H1 (cell line): ENCODE measurements at regions not wholly inside any gene's neighbourhood (a gene's known extent, or its start where the extent isn't known, plus 50 kb on each side); places are given as distances from the start of the nearest gene placed in this dataset.

ENCODE experiments used
- CTCF ChIA-PET: fragments of 300-600 bp; sonication (Branson Sonifier 250); formaldehyde crosslinking; loops from one replicate; lab custom pipeline; 2021; ENCODE audit not compliant: partially characterized antibody; lab: Charles Lee
- POLR2A ChIA-PET: fragments of 300-600 bp; sonication (Branson Sonifier 250); formaldehyde crosslinking; loops from one replicate; lab custom pipeline; 2021; ENCODE audit warnings: inconsistent platforms; ENCODE audit not compliant: partially characterized antibody; lab: Charles Lee
- DNase-seq, 2 experiments: peaks; one replicate each; pipeline versions ENCODE4 v3.0.0 to v3.0.0-alpha.2; 2010 to 2022; ENCODE audit warnings: low spot score in 2 of 2, low read depth in 1 of 2, mixed read lengths in 1 of 2
- FAIRE-seq: peaks from 2 replicates; lab custom pipeline; 2011; peaks lifted over from hg19 to GRCh38; lab: Jason Lieb, UNC
- H2AFZ ChIP-seq: 2 replicates; pipeline ENCODE4 v1.8.1; 2012; ENCODE audit warnings: low read length, inconsistent platforms
- H2AK5ac ChIP-seq: 2 replicates; pipeline ENCODE4 v1.6.1; 2013; ENCODE audit warnings: low read depth, low read length
- H2BK120ac ChIP-seq: replicated peaks from 2 replicates; pipeline ENCODE3; 2013; ENCODE audit warnings: low read depth, low read length, inconsistent platforms
- H2BK12ac ChIP-seq: 2 replicates; pipeline ENCODE4 v1.6.1; 2013; ENCODE audit warnings: low read depth, low read length
- H2BK15ac ChIP-seq: 2 replicates; pipeline ENCODE4 v1.6.1; 2013; ENCODE audit warnings: low read length
- H2BK20ac ChIP-seq: 2 replicates; pipeline ENCODE4 v1.6.1; 2013; ENCODE audit warnings: low read length
- H2BK5ac ChIP-seq: 2 replicates; pipeline ENCODE4 v1.6.1; 2013; ENCODE audit warnings: low read depth, low read length
- H3K14ac ChIP-seq: 2 replicates; pipeline ENCODE4 v1.6.1; 2013; ENCODE audit warnings: inconsistent platforms; ENCODE audit not compliant: insufficient read length
- H3K18ac ChIP-seq: 2 replicates; pipeline ENCODE4 v1.6.1; 2013; ENCODE audit warnings: low read length; ENCODE audit errors: extremely low read depth
- H3K23ac ChIP-seq: 2 replicates; pipeline ENCODE4 v1.6.1; 2013; ENCODE audit warnings: inconsistent platforms; ENCODE audit not compliant: insufficient read length
- H3K23me2 ChIP-seq: 2 replicates; pipeline ENCODE4 v1.6.1; 2013; ENCODE audit warnings: low read depth, low read length
- H3K27ac ChIP-seq: 2 replicates; pipeline ENCODE4 v1.6.1; 2011; ENCODE audit warnings: low read depth, low read length, inconsistent platforms
- H3K27me3 ChIP-seq, 4 experiments: replicated peaks in 1 of 4; 1 replicate in 1 of 4; 2 replicates in 3 of 4; pipeline versions ENCODE4 v1.6.1 to v1.8.1; 2011 to 2013; ENCODE audit warnings: low read length in 3 of 4, mild to moderate bottlenecking in 3 of 4, inconsistent platforms in 2 of 4, mixed read lengths in 2 of 4, moderate library complexity in 1 of 4; ENCODE audit not compliant: control insufficient read depth in 3 of 4, insufficient read depth in 3 of 4; ENCODE audit errors: extremely low read depth in 1 of 4
- H3K36me3 ChIP-seq, 4 experiments: 2 replicates each; pipeline versions ENCODE4 v1.6.1 to v1.8.1; 2011 to 2013; ENCODE audit warnings: mild to moderate bottlenecking in 4 of 4, low read length in 3 of 4, moderate library complexity in 2 of 4, control low read depth in 1 of 4, inconsistent platforms in 1 of 4; ENCODE audit not compliant: insufficient read depth in 4 of 4, control insufficient read depth in 2 of 4
- H3K4ac ChIP-seq: replicated peaks from 2 replicates; pipeline ENCODE3; 2013; ENCODE audit warnings: low read length, low read depth, mixed read lengths, inconsistent platforms; ENCODE audit not compliant: insufficient read length
- H3K4me1 ChIP-seq, 4 experiments: replicated peaks in 1 of 4; 1 replicate in 1 of 4; 2 replicates in 3 of 4; pipeline versions ENCODE4 v1.6.1 to v1.8.1; 2011 to 2013; ENCODE audit warnings: low read length in 3 of 4, inconsistent platforms in 2 of 4, mixed read lengths in 1 of 4; ENCODE audit not compliant: insufficient read depth in 4 of 4, control insufficient read depth in 3 of 4
- H3K4me2 ChIP-seq, 2 experiments: 2 replicates each; pipeline versions ENCODE4 v1.6.1 to v1.8.1; 2011 to 2013; ENCODE audit warnings: low read depth in 2 of 2, low read length in 2 of 2, control low read depth in 1 of 2, inconsistent platforms in 1 of 2, mild to moderate bottlenecking in 1 of 2; ENCODE audit not compliant: insufficient read depth in 1 of 2
- H3K4me3 ChIP-seq, 4 experiments: fragments of 200-600, 300-600 bp in 1 of 4; sonication (generic), shearing (Covaris generic), sonication (Bioruptor Twin) in 1 of 4; 2 replicates each; pipeline versions ENCODE4 v1.5.1 to v1.8.1; 2011 to 2016; ENCODE audit warnings: low read length in 4 of 4, low read depth in 3 of 4, control low read depth in 2 of 4, inconsistent platforms in 2 of 4, mild to moderate bottlenecking in 2 of 4, mixed read lengths in 1 of 4, moderate library complexity in 1 of 4; ENCODE audit not compliant: insufficient read depth in 2 of 4; ENCODE audit errors: extremely low read depth in 1 of 4
- H3K56ac ChIP-seq: replicated peaks from 2 replicates; pipeline ENCODE3; 2013; ENCODE audit warnings: low read depth, mild to moderate bottlenecking, mixed read lengths, low read length, inconsistent platforms; ENCODE audit not compliant: insufficient read length
- H3K79me1 ChIP-seq: 2 replicates; pipeline ENCODE4 v1.6.1; 2013; ENCODE audit warnings: low read depth, low read length, control low read depth
- H3K79me2 ChIP-seq, 2 experiments: 2 replicates each; pipeline versions ENCODE4 v1.6.1 to v1.8.1; 2012 to 2013; ENCODE audit warnings: low read length in 2 of 2, mild to moderate bottlenecking in 2 of 2, inconsistent platforms in 1 of 2; ENCODE audit not compliant: insufficient read depth in 2 of 2, control insufficient read depth in 1 of 2
- H3K9ac ChIP-seq, 4 experiments: replicated peaks in 1 of 4; 1 replicate in 1 of 4; 2 replicates in 3 of 4; pipeline versions ENCODE4 v1.6.1 to v1.8.1; 2011 to 2013; ENCODE audit warnings: low read depth in 3 of 4, low read length in 3 of 4, control low read depth in 2 of 4, mild to moderate bottlenecking in 2 of 4, moderate library complexity in 2 of 4, inconsistent platforms in 1 of 4; ENCODE audit errors: extremely low read depth in 1 of 4
- H3K9me3 ChIP-seq, 2 experiments: 2 replicates each; pipeline versions ENCODE4 v1.6.1 to v1.8.1; 2012 to 2013; ENCODE audit warnings: mild to moderate bottlenecking in 2 of 2, moderate library complexity in 2 of 2, control low read depth in 1 of 2, inconsistent platforms in 1 of 2, low read depth in 1 of 2, low read length in 1 of 2, mixed read lengths in 1 of 2; ENCODE audit not compliant: insufficient read depth in 2 of 2
- H4K20me1 ChIP-seq, 2 experiments: replicated peaks in 1 of 2; 2 replicates each; pipeline versions ENCODE3 to v1.8.1; 2011 to 2013; ENCODE audit warnings: inconsistent platforms in 2 of 2, low read length in 2 of 2, mild to moderate bottlenecking in 1 of 2; ENCODE audit not compliant: insufficient read depth in 2 of 2, control insufficient read depth in 1 of 2
- H4K5ac ChIP-seq: 2 replicates; pipeline ENCODE4 v1.6.1; 2013; ENCODE audit warnings: low read length, low read depth, mixed read lengths, inconsistent platforms; ENCODE audit not compliant: insufficient read length
- H4K8ac ChIP-seq: 2 replicates; pipeline ENCODE4 v1.8.0; 2013; ENCODE audit warnings: mild to moderate bottlenecking, moderate library complexity, low read length, inconsistent platforms; ENCODE audit not compliant: insufficient read depth; ENCODE audit errors: extremely low read depth
- H4K91ac ChIP-seq: replicated peaks from 2 replicates; pipeline ENCODE3; 2013; ENCODE audit warnings: low read length, mixed read lengths, inconsistent platforms; ENCODE audit not compliant: insufficient read length
- BCL11A ChIP-seq, 2 experiments: IDR thresholded peaks; one replicate each; pipeline ENCODE4 v1.6.1; 2011; ENCODE audit warnings: low read depth in 2 of 2, low read length in 2 of 2, mild to moderate bottlenecking in 2 of 2
- SP2 ChIP-seq: IDR thresholded peaks from 2 replicates; pipeline ENCODE4 v1.6.1; 2012; ENCODE audit warnings: mild to moderate bottlenecking, low read length, inconsistent platforms
- WGBS, 2 experiments: shearing (Covaris generic) in 1 of 2; methylation state at CpG; one replicate each; pipeline versions ENCODE4 v1.1.6 to v1.1.7; 2013 to 2015; ENCODE audit warnings: low lambda C conversion rate in 2 of 2, mixed read lengths in 2 of 2, inconsistent platforms in 1 of 2, low coverage in 1 of 2, missing lambda C conversion rate in 1 of 2; ENCODE audit not compliant: insufficient replicate concordance in 2 of 2, insufficient coverage in 1 of 2, insufficient read length in 1 of 2; ENCODE audit errors: extremely low coverage in 1 of 2, missing lambda C conversion rate in 1 of 2; 5-methylcytosine and 5-hydroxymethylcytosine counted together
- TF ChIP-seq, protein P1 (sequence below), 3 experiments: IDR thresholded peaks; 1 replicate in 2 of 3; 2 replicates in 1 of 3; pipeline versions ENCODE4 v1.5.1 to v1.6.1; 2011; ENCODE audit warnings: low read length in 3 of 3, mild to moderate bottlenecking in 3 of 3, inconsistent platforms in 2 of 3, low read depth in 1 of 3, moderate library complexity in 1 of 3; ENCODE audit not compliant: insufficient read depth in 1 of 3; ENCODE audit errors: control extremely low read depth in 1 of 3

- FAIRE-seq, result no peak
- Histone ChIP-seq H3K79me2 (no peaks in the 10 kb centered on the region), H3K4me2 (no peak overlapping the region), H3K9me3 (peaks cover 0 to 6% of the 10 kb centered on the region in 2 experiments; a peak in 1 of 4 replicates), H3K27me3 (no peaks in the 10 kb centered on the region), H3K23me2 (no peaks in the 10 kb centered on the region), H3K4ac (no peak overlapping the region), H2AFZ (no peak overlapping the region), H3K4me3 (no peak overlapping the region), H4K8ac (no peak overlapping the region), H2BK15ac (no peak overlapping the region), H3K18ac (no peak overlapping the region), H4K91ac (no peak overlapping the region), H2BK20ac (no peak overlapping the region), H4K20me1 (no peaks in the 10 kb centered on the region), H3K4me1 (peaks cover 0 to 4% (median 1%) of the 10 kb centered on the region in 4 experiments; a peak in 3 of 7 replicates), H3K27ac (no peak overlapping the region), H3K36me3 (no peaks in the 10 kb centered on the region), H2BK5ac (no peak overlapping the region), H3K9ac (no peak overlapping the region), H2BK120ac (no peak overlapping the region), H2BK12ac (no peak overlapping the region), H4K5ac (no peak overlapping the region), H3K79me1 (no peaks in the 10 kb centered on the region), H2AK5ac (no peak overlapping the region), H3K56ac (no peak overlapping the region), H3K23ac (no peak overlapping the region), H3K14ac (no peak overlapping the region)
- WGBS, 2 experiments, result 79% methylated on average over 2 of the region's 2 CpGs; no CpG with 5 or more reads in 1 of the 2 experiments
- DNase-seq, result no peak
- POLR2A ChIA-PET, result no interaction called here
- CTCF ChIA-PET, result interaction anchor here (1.3 kb wide), 1 partner anchor 10 kb away, joined by 3 read pairs; no protein-coding TSS in a partner anchor
- TF ChIP-seq, protein P1, sequence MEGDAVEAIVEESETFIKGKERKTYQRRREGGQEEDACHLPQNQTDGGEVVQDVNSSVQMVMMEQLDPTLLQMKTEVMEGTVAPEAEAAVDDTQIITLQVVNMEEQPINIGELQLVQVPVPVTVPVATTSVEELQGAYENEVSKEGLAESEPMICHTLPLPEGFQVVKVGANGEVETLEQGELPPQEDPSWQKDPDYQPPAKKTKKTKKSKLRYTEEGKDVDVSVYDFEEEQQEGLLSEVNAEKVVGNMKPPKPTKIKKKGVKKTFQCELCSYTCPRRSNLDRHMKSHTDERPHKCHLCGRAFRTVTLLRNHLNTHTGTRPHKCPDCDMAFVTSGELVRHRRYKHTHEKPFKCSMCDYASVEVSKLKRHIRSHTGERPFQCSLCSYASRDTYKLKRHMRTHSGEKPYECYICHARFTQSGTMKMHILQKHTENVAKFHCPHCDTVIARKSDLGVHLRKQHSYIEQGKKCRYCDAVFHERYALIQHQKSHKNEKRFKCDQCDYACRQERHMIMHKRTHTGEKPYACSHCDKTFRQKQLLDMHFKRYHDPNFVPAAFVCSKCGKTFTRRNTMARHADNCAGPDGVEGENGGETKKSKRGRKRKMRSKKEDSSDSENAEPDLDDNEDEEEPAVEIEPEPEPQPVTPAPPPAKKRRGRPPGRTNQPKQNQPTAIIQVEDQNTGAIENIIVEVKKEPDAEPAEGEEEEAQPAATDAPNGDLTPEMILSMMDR (IDR thresholded peaks at IDR 0.05; ENCODE audit: control extremely low read depth in 1 of 3, insufficient read depth in 1 of 3, low read depth in 1 of 3, low read length in 3 of 3), result no peak
- no peak for TF ChIP-seq SP2
- TF ChIP-seq BCL11A (IDR thresholded peaks at IDR 0.05; ENCODE audit: low read depth in 2 of 2, low read length in 2 of 2), result no peak
Observed at GRCh38 chr20:16951876-16952275, 203.7 kb downstream of the OTOR start.
